Right ventricle myocardium inferior (tissue), 1 donor: ENCODE measurements at regions not wholly inside any gene's neighbourhood (a gene's known extent, or its start where the extent isn't known, plus 50 kb on each side); places are given as distances from the start of the nearest gene placed in this dataset. TPM values are rescaled to one million over a fixed set of nuclear protein-coding genes. Genes with fewer than 3 reads are reported as not detected.

Experiments
- microRNA-seq: library from miRNA; unstranded; fragments of <30 nt; microRNA quantifications from one replicate; pipeline ENCODE4 v1.2.0, GENCODE V29; 2020
- donor health status: DM: no; HTN: yes; CAD: no; lungs with severe emphysema.

Small RNA genes in the stretch of these regions (microRNA-seq; reads per million reads assigned to microRNA genes)
- gene MIR548I1: not detected
